ENCODE measurements at regions not wholly inside any gene's neighbourhood (a gene's known extent, or its start where the extent isn't known, plus 50 kb on each side); places are given as distances from the start of the nearest gene placed in this dataset.

DNA sequence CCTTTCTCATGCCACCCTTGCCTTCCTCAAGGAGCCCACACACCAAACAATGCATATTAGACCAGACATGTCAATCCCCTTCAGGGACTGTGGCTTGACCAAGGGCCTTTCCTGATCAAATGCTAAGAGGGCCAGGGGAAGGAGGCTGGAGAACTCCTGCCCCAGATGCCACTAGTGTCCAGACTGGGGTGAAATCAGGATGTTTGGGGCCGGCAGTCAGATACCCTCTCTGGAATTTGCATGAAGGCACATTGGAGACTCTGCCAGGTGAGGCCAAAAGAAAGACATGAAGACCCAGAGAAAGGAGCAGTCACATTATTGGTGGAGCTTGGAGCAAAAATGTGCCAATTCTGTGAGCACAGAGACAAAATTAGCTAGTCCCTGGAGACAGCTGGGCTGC, 154.1 kb downstream of the TLE3 start:
- Histone ChIP-seq H2BK15ac (ENCODE audit: low read depth, low read length) (no peak overlapping the region), H3K79me1 (ENCODE audit: low read depth in 1 of 2, low read length in 2 of 2) (no peaks in the 10 kb centered on the region), H3K4me2 (ENCODE audit: low read depth, low read length) (no peak overlapping the region), H2AFZ (replicated peaks; ENCODE audit: low read length, poor library complexity) (no peak overlapping the region), H4K5ac (ENCODE audit: low read depth, low read length) (no peak overlapping the region), H3K23ac (ENCODE audit: low read depth, low read length) (no peak overlapping the region), H3K9me1 (ENCODE audit: insufficient read depth, low read length) (no peaks in the 10 kb centered on the region), H2AK9ac (replicated peaks; ENCODE audit: low read depth, low read length, poor library complexity) (no peak overlapping the region), H2BK120ac (ENCODE audit: low read depth, low read length) (no peak overlapping the region), H2BK20ac (ENCODE audit: low read depth, low read length) (no peak overlapping the region), H4K91ac (ENCODE audit: insufficient read depth, low read depth, low read length) (no peak overlapping the region), H3K27ac (ENCODE audit: insufficient read depth, low read length) (no peak overlapping the region), H3K36me3 (ENCODE audit: control insufficient read depth, insufficient read depth, low read length) (no peaks in the 10 kb centered on the region), H3K4me1 (ENCODE audit: control insufficient read depth, insufficient read depth, low read length) (no peaks in the 10 kb centered on the region), H2BK5ac (ENCODE audit: low read depth, low read length, poor library complexity, severe bottlenecking) (no peak overlapping the region), H4K8ac (ENCODE audit: low read depth in 2 of 2, low read length in 2 of 2) (no peak overlapping the region), H3K9ac (ENCODE audit: low read depth, low read length) (no peak overlapping the region), H3K4me3 (ENCODE audit: insufficient read depth, low read depth, low read length) (no peak overlapping the region), H3K18ac (ENCODE audit: low read depth, low read length) (no peak overlapping the region), H2AK5ac (ENCODE audit: low read depth, low read length) (no peak overlapping the region), H3K14ac (replicated peaks; ENCODE audit: low read depth, low read length) (no peak overlapping the region), H3K56ac (ENCODE audit: extremely low read depth, insufficient read depth, low read length) (no peak overlapping the region), H3K9me3 (ENCODE audit: control insufficient read depth, insufficient read depth, low read length) (no peaks in the 10 kb centered on the region), H4K20me1 (ENCODE audit: insufficient read depth, low read length) (no peaks in the 10 kb centered on the region), H3K4ac (ENCODE audit: low read depth, low read length) (no peak overlapping the region), H3K27me3 (ENCODE audit: control insufficient read depth, insufficient read depth, low read length) (peaks cover 42% of the 10 kb centered on the region)
- TF ChIP-seq RAD21 (IDR thresholded peaks at IDR 0.05; ENCODE audit: low read length) (no peak), USF2 (IDR thresholded peaks at IDR 0.05; ENCODE audit: low read depth, low read length) (no peak), NFE2L2 (IDR thresholded peaks at IDR 0.05; ENCODE audit: low read depth, low read length) (no peak), POLR2A (IDR thresholded peaks at IDR 0.05; ENCODE audit: low read depth, low read length) (no peak), BHLHE40 (IDR thresholded peaks at IDR 0.05; ENCODE audit: low read depth, low read length) (no peak), SMC3 (IDR thresholded peaks at IDR 0.05; ENCODE audit: low read depth, low read length) (no peak)
- TF ChIP-seq, protein P1, sequence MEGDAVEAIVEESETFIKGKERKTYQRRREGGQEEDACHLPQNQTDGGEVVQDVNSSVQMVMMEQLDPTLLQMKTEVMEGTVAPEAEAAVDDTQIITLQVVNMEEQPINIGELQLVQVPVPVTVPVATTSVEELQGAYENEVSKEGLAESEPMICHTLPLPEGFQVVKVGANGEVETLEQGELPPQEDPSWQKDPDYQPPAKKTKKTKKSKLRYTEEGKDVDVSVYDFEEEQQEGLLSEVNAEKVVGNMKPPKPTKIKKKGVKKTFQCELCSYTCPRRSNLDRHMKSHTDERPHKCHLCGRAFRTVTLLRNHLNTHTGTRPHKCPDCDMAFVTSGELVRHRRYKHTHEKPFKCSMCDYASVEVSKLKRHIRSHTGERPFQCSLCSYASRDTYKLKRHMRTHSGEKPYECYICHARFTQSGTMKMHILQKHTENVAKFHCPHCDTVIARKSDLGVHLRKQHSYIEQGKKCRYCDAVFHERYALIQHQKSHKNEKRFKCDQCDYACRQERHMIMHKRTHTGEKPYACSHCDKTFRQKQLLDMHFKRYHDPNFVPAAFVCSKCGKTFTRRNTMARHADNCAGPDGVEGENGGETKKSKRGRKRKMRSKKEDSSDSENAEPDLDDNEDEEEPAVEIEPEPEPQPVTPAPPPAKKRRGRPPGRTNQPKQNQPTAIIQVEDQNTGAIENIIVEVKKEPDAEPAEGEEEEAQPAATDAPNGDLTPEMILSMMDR (conservative IDR thresholded peaks at IDR 0.05; ENCODE audit: low read depth, low read length): no peak
- no peak for DNase-seq
- CTCF ChIA-PET: no interaction called here
- ATAC-seq (ENCODE audit: low read depth): no peak
- in situ Hi-C loops (cut with MboI; ENCODE audit: low sequenced_read_pairs) (no loop called here), intact Hi-C loops (cut with micrococcal nuclease) (no loop called here), dilution Hi-C loops (cut with HindIII; ENCODE audit: low sequenced_read_pairs, unreplicated experiment) (no loop called here)
- BruUV-seq (replicated peaks): no TSS peak
- POLR2A ChIA-PET (ENCODE audit: unreplicated experiment): no interaction called here
- 83% methylated on average over 1 of the region's 1 CpG; no CpG with 5 or more reads in 1 of the 2 experiments for WGBS, 2 experiments (ENCODE audit: extremely low coverage in 2 of 2, insufficient read length in 1 of 2)
